ENCODE measurements at regions not wholly inside any gene's neighbourhood (a gene's known extent, or its start where the extent isn't known, plus 50 kb on each side); places are given as distances from the start of the nearest gene placed in this dataset.

DNA sequence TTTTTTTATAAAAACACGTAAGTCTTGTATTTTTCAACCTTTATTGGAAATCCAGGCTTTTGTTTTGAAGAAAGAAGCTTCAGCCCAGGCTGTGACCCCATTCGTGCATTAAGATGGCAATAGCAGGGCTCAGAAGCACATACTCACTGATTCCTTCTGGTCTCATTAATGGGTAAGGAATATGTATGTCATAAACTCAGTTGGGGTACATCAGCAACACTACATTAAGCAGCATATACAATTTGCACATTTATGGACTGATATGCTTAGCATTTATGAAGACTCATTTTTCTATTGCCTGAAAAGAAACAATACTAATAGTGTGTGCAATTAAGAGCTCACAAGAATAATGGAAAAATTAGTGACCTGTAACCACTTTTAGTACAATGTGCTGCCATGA, 945.4 kb upstream of the PRMT6 start:
- 51 to 62% (median 61%) methylated on average over 2 of the region's 2 CpGs for WGBS, 3 donors
- no peaks in the 10 kb centered on the region for H3K36me3 ChIP-seq (ENCODE audit: control insufficient read depth in 3 of 3, insufficient read depth in 2 of 3, low read depth in 1 of 3, low read length in 3 of 3)
- DNase-seq (no peak), FAIRE-seq (no peak)
- H3K27ac ChIP-seq (ENCODE audit: low read depth in 1 of 3, low read length in 2 of 3), result no peak overlapping the region
- no peaks in the 10 kb centered on the region for H3K27me3 ChIP-seq (ENCODE audit: control insufficient read depth in 3 of 3, insufficient read depth in 3 of 3, low read length in 3 of 3)
- H3K4me3 ChIP-seq (ENCODE audit: low read depth in 1 of 3, low read length in 3 of 3), result no peak overlapping the region
- H3K4me1 ChIP-seq (ENCODE audit: control insufficient read depth in 3 of 3, insufficient read depth in 2 of 3, low read depth in 1 of 3, low read length in 2 of 3), result no peaks in the 10 kb centered on the region
- H3K9me3 ChIP-seq (ENCODE audit: control insufficient read depth in 2 of 2, insufficient read depth in 1 of 2, low read depth in 1 of 2, low read length in 1 of 2), result peaks cover 2 to 5% of the 10 kb centered on the region in 2 donors

DNA sequence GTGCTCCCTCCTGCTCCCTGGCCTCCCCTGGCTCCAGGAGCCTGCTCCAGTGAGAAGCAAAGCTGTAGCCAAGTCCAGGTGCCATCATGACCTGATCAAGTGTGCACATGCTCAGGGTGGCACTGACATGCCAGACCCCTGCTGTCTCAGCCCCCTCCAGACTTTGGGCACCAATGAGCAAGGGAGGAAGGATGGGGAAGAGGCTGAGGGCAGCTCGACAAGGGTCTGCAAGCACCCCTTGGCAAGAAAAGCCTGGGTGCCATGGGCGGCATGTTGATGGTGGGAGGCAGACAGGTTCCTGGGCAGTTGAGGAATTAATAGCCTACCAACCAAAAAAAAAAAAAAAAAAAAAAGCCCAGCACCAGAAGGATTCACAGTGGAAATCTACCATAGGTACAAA, 942.6 kb upstream of the PRMT6 start:
- FAIRE-seq, result no peak
- H3K4me3 ChIP-seq (ENCODE audit: low read depth in 1 of 3, low read length in 3 of 3), result no peak overlapping the region
- WGBS, 3 donors, result 69 to 80% (median 71%) methylated on average over 2 of the region's 2 CpGs

DNA sequence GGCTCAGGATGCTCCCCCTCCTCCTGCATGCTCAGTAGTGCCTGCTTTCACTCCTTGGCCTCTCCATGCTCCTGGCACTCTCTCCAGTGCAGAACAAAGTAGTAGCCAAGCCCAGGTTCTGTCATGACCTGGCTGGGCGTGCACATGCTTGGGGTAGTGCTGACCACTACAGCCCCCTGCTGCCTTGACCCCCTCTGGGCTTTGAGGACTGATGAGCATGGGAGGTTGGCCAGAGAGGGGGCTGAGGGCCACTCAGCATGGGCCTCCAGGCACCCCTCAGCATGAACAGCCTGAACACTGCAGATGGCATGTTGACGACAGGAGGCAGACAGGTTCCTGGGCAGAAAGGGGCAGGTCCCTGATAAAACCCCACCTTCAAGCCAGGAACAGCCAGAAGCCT, 935.7 kb upstream of the PRMT6 start:
- no peaks in the 10 kb centered on the region for H3K27me3 ChIP-seq (ENCODE audit: control insufficient read depth in 3 of 3, insufficient read depth in 3 of 3, low read length in 3 of 3)
- no peak overlapping the region for H3K27ac ChIP-seq (ENCODE audit: low read depth in 1 of 3, low read length in 2 of 3)
- no peak for FAIRE-seq
- H3K36me3 ChIP-seq (ENCODE audit: control insufficient read depth in 3 of 3, insufficient read depth in 2 of 3, low read depth in 1 of 3, low read length in 3 of 3), result no peaks in the 10 kb centered on the region
- peaks cover 0 to 28% of the 10 kb centered on the region in 2 donors for H3K9me3 ChIP-seq (ENCODE audit: control insufficient read depth in 2 of 2, insufficient read depth in 1 of 2, low read depth in 1 of 2, low read length in 1 of 2)
- no peak for DNase-seq
- no peak overlapping the region for H3K4me3 ChIP-seq (ENCODE audit: low read depth in 1 of 3, low read length in 3 of 3)
- no peaks in the 10 kb centered on the region for H3K4me1 ChIP-seq (ENCODE audit: control insufficient read depth in 3 of 3, insufficient read depth in 2 of 3, low read depth in 1 of 3, low read length in 2 of 3)
- WGBS, 3 donors, result 63 to 77% (median 77%) methylated on average over 2 of the region's 2 CpGs

More for the DNA sequence above, 942.6 kb upstream of the PRMT6 start:
- H3K9me3 ChIP-seq (ENCODE audit: control insufficient read depth in 2 of 2, insufficient read depth in 1 of 2, low read depth in 1 of 2, low read length in 1 of 2), result peaks cover 2 to 9% of the 10 kb centered on the region in 2 donors
- H3K4me1 ChIP-seq (ENCODE audit: control insufficient read depth in 3 of 3, insufficient read depth in 2 of 3, low read depth in 1 of 3, low read length in 2 of 3), result no peaks in the 10 kb centered on the region
- H3K27ac ChIP-seq (ENCODE audit: low read depth in 1 of 3, low read length in 2 of 3), result no peak overlapping the region
- no peaks in the 10 kb centered on the region for H3K27me3 ChIP-seq (ENCODE audit: control insufficient read depth in 3 of 3, insufficient read depth in 3 of 3, low read length in 3 of 3)
- no peaks in the 10 kb centered on the region for H3K36me3 ChIP-seq (ENCODE audit: control insufficient read depth in 3 of 3, insufficient read depth in 2 of 3, low read depth in 1 of 3, low read length in 3 of 3)
- no peak for DNase-seq

DNA sequence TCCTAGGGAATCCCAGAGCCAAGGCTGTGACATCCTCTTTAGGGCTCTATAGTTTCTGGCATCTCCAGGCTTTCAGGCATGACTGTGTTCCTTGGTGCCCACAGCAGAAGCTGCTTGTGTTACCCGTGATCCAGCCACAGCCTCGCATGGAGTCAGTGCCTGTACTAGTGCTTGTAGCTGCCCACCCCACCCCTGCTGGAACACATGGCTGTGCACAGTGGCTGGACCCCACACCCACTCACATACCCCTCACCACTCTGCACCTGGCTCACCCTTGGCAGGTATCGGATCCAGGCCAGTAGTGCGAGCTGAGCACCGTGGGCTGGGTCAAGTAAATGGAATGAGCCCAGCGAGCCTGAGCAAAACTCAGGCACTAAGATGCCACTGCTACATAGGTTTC, 934.7 kb upstream of the PRMT6 start:
- Histone ChIP-seq H3K27me3 (ENCODE audit: control insufficient read depth in 3 of 3, insufficient read depth in 3 of 3, low read length in 3 of 3) (no peaks in the 10 kb centered on the region), H3K4me1 (ENCODE audit: control insufficient read depth in 3 of 3, insufficient read depth in 2 of 3, low read depth in 1 of 3, low read length in 2 of 3) (no peaks in the 10 kb centered on the region), H3K36me3 (ENCODE audit: control insufficient read depth in 3 of 3, insufficient read depth in 2 of 3, low read depth in 1 of 3, low read length in 3 of 3) (no peaks in the 10 kb centered on the region), H3K4me3 (ENCODE audit: low read depth in 1 of 3, low read length in 3 of 3) (no peak overlapping the region), H3K9me3 (ENCODE audit: control insufficient read depth in 2 of 2, insufficient read depth in 1 of 2, low read depth in 1 of 2, low read length in 1 of 2) (peaks cover 0 to 26% of the 10 kb centered on the region in 2 donors), H3K27ac (ENCODE audit: low read depth in 1 of 3, low read length in 2 of 3) (no peak overlapping the region)
- FAIRE-seq (no peak), DNase-seq (no peak)
- 86 to 92% (median 88%) methylated on average over 6 of the region's 6 CpGs for WGBS, 3 donors

DNA sequence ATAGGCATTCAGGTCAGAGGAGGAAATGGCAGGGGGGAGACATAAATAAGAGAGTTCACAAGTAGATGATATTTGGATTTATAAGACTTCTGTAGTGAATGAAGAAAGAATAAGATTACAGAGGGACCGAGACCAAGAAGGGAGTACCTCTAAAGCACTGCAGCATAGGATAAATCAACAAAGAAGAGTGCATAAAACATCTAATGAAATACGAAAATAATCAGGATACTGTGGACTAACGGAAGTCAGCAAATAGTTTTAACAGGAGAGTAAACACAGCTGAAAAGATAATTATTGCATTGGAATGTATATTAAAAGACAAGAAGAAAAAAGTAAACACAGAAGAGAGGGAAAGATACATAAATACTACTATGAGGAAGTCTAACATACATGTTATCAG, 921.9 kb upstream of the PRMT6 start:
- Histone ChIP-seq H3K27me3 (ENCODE audit: control insufficient read depth in 3 of 3, insufficient read depth in 3 of 3, low read length in 3 of 3) (no peaks in the 10 kb centered on the region), H3K9me3 (ENCODE audit: control insufficient read depth in 2 of 2, insufficient read depth in 1 of 2, low read depth in 1 of 2, low read length in 1 of 2) (no peaks in the 10 kb centered on the region), H3K27ac (ENCODE audit: low read depth in 1 of 3, low read length in 2 of 3) (no peak overlapping the region), H3K36me3 (ENCODE audit: control insufficient read depth in 3 of 3, insufficient read depth in 2 of 3, low read depth in 1 of 3, low read length in 3 of 3) (no peaks in the 10 kb centered on the region), H3K4me1 (ENCODE audit: control insufficient read depth in 3 of 3, insufficient read depth in 2 of 3, low read depth in 1 of 3, low read length in 2 of 3) (no peaks in the 10 kb centered on the region), H3K4me3 (ENCODE audit: low read depth in 1 of 3, low read length in 3 of 3) (no peak overlapping the region)
- no peak for FAIRE-seq
- 11 to 38% (median 23%) methylated on average over 3 of the region's 3 CpGs for WGBS, 3 donors
- DNase-seq, result no peak

DNA sequence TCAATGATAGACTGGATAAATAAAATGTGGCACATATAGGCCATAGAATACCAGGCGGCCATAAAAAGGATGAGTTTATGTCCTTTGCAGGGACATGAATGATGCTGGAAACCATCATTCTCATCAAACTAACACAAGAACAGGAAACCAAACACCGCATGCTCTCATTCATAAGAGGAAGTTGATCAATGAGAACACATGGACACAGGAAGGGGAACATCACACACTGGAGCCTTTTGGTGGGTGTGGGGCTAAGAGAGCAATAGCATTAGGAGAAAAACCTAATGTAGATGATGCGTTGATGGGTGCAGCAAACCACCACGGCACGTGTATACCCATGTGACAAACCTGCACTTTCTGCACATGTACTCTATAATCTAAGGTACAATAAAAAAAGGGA, 883.4 kb upstream of the PRMT6 start:
- no peaks in the 10 kb centered on the region for H3K4me1 ChIP-seq (ENCODE audit: control insufficient read depth in 3 of 3, insufficient read depth in 2 of 3, low read depth in 1 of 3, low read length in 2 of 3)
- H3K9me3 ChIP-seq (ENCODE audit: control insufficient read depth in 2 of 2, insufficient read depth in 1 of 2, low read depth in 1 of 2, low read length in 1 of 2), result no peaks in the 10 kb centered on the region
- H3K4me3 ChIP-seq (ENCODE audit: low read depth in 1 of 3, low read length in 3 of 3), result no peak overlapping the region
- DNase-seq, result no peak
- 85 to 90% (median 89%) methylated on average over 5 of the region's 5 CpGs for WGBS, 3 donors
- no peaks in the 10 kb centered on the region for H3K36me3 ChIP-seq (ENCODE audit: control insufficient read depth in 3 of 3, insufficient read depth in 2 of 3, low read depth in 1 of 3, low read length in 3 of 3)
- no peak for FAIRE-seq
- H3K27me3 ChIP-seq (ENCODE audit: control insufficient read depth in 3 of 3, insufficient read depth in 3 of 3, low read length in 3 of 3), result no peaks in the 10 kb centered on the region
- H3K27ac ChIP-seq (ENCODE audit: low read depth in 1 of 3, low read length in 2 of 3), result no peak overlapping the region

DNA sequence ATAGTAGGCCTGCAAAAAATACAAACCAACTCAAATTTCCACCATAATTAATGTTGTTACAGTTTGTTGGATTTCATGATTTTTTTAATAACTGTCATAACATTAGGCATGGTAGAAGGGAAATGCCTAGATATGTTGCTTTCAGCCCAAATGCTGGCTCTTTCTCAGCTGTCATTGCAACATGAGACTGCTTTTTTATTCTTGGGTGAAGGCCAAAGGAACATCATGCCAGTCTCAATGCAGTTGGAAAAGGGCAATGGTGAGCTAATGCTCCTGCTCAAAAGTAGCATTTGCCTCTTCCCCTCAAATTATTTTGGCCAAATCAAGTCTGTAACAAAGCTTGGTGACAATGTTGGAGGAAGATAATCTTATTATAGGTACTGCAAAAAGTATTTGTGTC, 877.7 kb upstream of the PRMT6 start:
- Histone ChIP-seq H3K27me3 (ENCODE audit: control insufficient read depth in 3 of 3, insufficient read depth in 3 of 3, low read length in 3 of 3) (no peaks in the 10 kb centered on the region), H3K9me3 (ENCODE audit: control insufficient read depth in 2 of 2, insufficient read depth in 1 of 2, low read depth in 1 of 2, low read length in 1 of 2) (peaks cover 0 to 4% of the 10 kb centered on the region in 2 donors), H3K4me3 (ENCODE audit: low read depth in 1 of 3, low read length in 3 of 3) (no peak overlapping the region), H3K27ac (ENCODE audit: low read depth in 1 of 3, low read length in 2 of 3) (no peak overlapping the region), H3K4me1 (ENCODE audit: control insufficient read depth in 3 of 3, insufficient read depth in 2 of 3, low read depth in 1 of 3, low read length in 2 of 3) (no peaks in the 10 kb centered on the region), H3K36me3 (ENCODE audit: control insufficient read depth in 3 of 3, insufficient read depth in 2 of 3, low read depth in 1 of 3, low read length in 3 of 3) (no peaks in the 10 kb centered on the region)
- FAIRE-seq (no peak), DNase-seq (no peak)

DNA sequence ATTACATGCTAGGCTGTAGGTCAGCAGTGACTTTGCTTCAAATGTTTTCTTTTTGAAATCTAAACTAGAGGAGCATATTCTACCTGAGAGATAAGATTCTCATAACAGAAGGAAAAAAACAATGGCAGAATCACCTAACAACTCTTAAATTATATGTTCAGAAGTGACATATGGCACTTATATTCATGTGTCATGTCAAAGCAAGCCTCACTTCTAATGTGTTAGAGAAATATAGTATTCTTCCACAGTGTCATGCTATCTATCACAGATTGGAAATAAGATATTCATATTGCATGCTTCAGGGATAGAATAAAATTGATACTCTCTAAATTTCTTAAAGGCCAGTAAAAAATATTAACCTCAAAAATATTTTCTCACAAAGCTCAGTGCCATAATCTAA, 874.6 kb upstream of the PRMT6 start:
- DNase-seq (no peak), FAIRE-seq (no peak)
- Histone ChIP-seq H3K4me1 (ENCODE audit: control insufficient read depth in 3 of 3, insufficient read depth in 2 of 3, low read depth in 1 of 3, low read length in 2 of 3) (no peaks in the 10 kb centered on the region), H3K36me3 (ENCODE audit: control insufficient read depth in 3 of 3, insufficient read depth in 2 of 3, low read depth in 1 of 3, low read length in 3 of 3) (no peaks in the 10 kb centered on the region), H3K27ac (ENCODE audit: low read depth in 1 of 3, low read length in 2 of 3) (no peak overlapping the region), H3K4me3 (ENCODE audit: low read depth in 1 of 3, low read length in 3 of 3) (no peak overlapping the region), H3K27me3 (ENCODE audit: control insufficient read depth in 3 of 3, insufficient read depth in 3 of 3, low read length in 3 of 3) (no peaks in the 10 kb centered on the region), H3K9me3 (ENCODE audit: control insufficient read depth in 2 of 2, insufficient read depth in 1 of 2, low read depth in 1 of 2, low read length in 1 of 2) (peaks cover 0 to 10% of the 10 kb centered on the region in 2 donors)

DNA sequence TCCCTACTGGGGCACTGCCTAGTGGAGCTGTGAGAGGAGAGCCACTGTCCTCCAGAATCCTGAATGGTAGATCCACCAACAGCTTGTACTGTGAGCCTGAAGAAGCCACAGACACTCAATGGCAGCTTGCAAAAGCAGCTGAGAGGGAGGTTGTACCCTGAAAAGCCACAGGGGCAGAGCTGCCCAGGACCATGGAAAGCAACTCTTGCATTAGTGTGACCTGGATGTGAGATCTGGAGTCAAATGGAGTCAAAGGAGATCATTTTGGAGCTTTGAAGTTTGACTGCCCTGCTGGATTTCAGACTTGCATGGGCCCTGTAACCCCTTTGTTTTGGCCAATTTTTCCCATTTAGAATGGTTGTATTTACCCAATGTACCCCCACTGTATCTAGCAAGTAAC, 871.4 kb upstream of the PRMT6 start:
- H3K27me3 ChIP-seq (ENCODE audit: control insufficient read depth in 3 of 3, insufficient read depth in 3 of 3, low read length in 3 of 3), result no peaks in the 10 kb centered on the region
- FAIRE-seq (no peak), DNase-seq (no peak)
- no peak overlapping the region for H3K4me3 ChIP-seq (ENCODE audit: low read depth in 1 of 3, low read length in 3 of 3)
- H3K27ac ChIP-seq (ENCODE audit: low read depth in 1 of 3, low read length in 2 of 3), result no peak overlapping the region
- H3K4me1 ChIP-seq (ENCODE audit: control insufficient read depth in 3 of 3, insufficient read depth in 2 of 3, low read depth in 1 of 3, low read length in 2 of 3), result no peaks in the 10 kb centered on the region
- peaks cover 0 to 13% of the 10 kb centered on the region in 2 donors for H3K9me3 ChIP-seq (ENCODE audit: control insufficient read depth in 2 of 2, insufficient read depth in 1 of 2, low read depth in 1 of 2, low read length in 1 of 2)
- no peaks in the 10 kb centered on the region for H3K36me3 ChIP-seq (ENCODE audit: control insufficient read depth in 3 of 3, insufficient read depth in 2 of 3, low read depth in 1 of 3, low read length in 3 of 3)
